ENCODE measurements at regions not wholly inside any gene's neighbourhood (a gene's known extent, or its start where the extent isn't known, plus 50 kb on each side); places are given as distances from the start of the nearest gene placed in this dataset.

GRCh38 chr5:52409835-52410234, 377.9 kb upstream of the ITGA1 start:
- DNase-seq (ENCODE audit: low read depth), result no peak

DNA sequence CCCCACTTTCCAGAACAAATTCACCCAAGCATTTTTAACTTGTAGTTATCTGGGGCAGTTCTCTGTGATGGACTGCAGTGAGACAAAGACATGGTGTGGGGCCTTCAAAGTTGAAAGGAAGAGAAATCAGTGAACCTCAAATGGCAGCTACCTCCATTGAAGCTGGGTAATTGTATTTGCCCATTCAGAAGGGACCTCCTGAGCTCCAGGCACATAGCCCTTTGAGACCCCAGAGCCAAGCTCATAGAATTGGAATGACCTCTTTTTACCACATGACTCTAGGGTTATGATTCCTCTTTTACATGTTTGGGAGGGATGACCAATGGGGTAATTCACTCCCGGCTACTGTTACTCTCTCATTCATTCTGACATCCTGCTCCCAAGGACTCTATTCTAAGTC, 368.4 kb upstream of the ITGA1 start:
- no peak for DNase-seq (ENCODE audit: low read depth)

DNA sequence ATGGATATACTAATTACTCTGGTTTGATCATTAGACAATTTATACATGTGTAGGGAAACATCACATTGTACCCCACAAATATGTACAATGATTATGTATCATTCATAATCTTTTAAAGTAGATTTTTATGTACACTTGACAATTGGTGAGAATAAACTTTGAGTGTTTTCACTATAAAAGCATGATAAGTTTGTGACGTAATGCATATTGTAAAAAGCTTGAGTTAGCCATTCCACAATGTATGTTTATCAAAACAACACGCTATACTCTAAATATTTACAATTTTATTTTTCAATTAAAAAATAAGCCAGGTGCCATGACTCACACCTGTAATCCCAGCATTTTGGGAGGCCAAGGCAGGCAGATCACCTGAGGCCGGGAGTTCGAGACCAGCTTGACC, 360.1 kb upstream of the ITGA1 start:
- DNase-seq (ENCODE audit: low read depth), result no peak

DNA sequence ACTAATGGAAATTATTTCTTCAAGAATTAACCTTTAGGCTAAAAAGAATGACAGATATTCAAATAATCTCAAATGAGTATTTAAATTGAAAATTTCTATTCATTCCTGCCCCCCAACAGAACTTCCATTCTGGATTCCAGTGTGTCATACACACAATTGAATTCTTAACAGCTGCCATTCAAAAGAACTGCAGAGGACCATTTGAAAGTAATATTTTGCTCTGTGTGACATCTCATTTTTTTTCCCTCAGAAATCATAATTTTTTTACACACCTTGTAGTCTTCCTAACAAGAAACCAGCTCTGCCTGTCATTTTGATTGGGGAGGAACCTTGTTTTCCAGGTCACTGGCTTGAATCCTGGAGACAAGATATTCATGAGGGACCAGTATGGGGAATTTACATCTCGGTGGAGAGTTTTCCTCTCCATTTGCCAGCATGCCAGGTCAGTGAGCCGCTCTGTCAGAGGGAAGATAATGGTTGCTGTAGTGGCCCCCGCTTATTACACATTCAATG, 358.7 kb upstream of the ITGA1 start:
- no peak for DNase-seq (ENCODE audit: low read depth)

DNA sequence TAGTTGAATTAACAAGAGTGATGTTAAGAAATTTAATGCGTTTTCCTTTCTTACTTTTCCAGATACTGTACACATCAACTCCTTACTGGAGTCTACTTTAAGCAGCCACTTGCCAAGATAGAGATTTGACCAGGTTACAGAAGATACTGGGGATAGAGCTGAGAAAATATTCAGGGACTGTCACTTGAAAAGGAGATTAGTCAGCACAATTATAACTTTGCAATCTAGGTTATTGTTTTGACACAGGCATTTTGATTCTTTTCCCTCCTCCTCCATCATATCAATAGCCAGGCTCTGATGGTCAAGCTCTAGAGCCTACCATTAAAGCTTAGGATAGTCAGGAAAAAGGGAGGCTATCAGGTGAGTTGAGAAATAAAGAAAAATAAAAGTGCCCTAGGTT, 345.9 kb upstream of the ITGA1 start:
- DNase-seq (ENCODE audit: low read depth), result no peak

DNA sequence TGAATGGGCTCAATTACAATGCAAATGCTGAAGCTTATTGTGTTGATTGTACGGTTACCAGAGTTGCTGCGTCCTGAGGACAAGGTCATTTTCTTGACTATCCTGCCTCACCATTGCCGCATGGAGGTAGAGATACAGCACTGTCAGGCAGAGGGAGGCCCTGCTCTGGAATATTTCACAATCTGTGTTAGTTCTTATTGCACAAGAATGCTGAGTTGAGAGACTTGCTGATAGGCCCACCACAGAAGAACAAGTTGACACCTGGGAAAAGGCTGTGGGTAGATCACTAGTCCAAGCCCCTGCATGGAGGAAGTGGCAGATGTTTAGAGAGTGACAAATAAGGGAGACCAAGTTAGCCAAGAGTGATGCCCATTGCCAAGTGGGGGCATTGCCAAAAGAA, 344.5 kb upstream of the ITGA1 start:
- DNase-seq (ENCODE audit: low read depth), result no peak

GRCh38 chr5:52448111-52448510, 339.6 kb upstream of the ITGA1 start:
- no peak for DNase-seq (ENCODE audit: low read depth)

DNA sequence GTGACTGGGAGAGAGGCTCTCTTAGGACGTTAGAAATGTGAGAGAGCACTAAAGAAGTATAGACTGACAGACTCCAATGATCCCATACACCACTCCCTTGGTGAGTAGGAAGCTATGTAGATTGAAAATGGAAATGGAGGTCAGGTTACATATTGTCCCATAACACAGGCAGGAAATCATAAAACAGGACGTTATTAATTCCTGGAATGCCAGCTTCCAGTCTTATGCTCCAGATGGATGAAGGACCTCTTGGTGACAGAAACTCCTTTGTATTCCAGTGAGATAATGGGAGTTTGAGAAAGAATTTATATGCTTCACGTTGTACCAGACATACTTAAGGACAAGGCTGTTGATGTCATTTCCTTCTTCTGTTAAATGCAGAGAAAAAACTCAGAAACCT, 338.2 kb upstream of the ITGA1 start:
- no peak for DNase-seq (ENCODE audit: low read depth)

DNA sequence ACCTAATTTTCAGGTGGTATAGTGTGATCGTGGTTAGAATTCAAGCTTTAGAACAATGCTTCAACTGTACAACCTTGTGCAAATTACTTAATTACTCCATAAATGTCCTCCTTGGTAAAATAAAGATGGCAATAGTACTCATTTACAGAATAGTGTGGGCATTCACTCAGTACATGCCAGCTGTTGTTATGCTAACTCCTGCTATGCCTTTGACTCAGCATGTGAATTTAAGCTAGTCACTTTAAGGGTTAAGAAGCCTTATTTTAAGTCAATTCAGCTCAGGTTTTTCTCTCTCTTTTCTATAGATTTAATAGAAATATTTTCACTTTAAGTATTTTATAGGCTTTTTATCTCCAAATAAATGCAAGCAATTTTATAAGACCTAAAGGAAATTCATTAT, 335.6 kb upstream of the ITGA1 start:
- no peak for DNase-seq (ENCODE audit: low read depth)

GRCh38 chr5:52453176-52453575, 334.5 kb upstream of the ITGA1 start:
- DNase-seq (ENCODE audit: low read depth), result no peak

- DNase-seq (ENCODE audit: low read depth), result no peak
Measured at GRCh38 chr5:52455920-52456319, 331.8 kb upstream of the ITGA1 start.

DNA sequence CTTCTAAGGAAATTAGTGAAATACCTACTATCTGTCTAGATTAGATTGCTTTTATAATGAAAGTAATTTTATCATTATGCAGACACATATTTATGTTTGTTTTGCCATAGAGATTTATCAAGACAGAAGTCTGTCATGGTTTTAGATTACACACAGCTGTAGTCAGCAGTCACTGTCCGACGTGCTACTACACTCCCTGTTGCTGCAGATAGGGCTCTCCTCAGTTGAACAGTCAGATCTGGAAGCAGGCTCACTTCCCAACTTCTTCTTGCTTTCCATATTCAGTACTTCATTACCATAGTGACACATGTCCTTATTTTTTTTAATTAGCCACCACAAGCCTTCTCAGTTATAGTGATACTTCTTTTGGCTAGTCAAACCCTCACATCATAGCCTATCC, 329.9 kb upstream of the ITGA1 start:
- no peak for DNase-seq (ENCODE audit: low read depth)

GRCh38 chr5:52466113-52466512, 321.6 kb upstream of the ITGA1 start:
- DNase-seq (ENCODE audit: low read depth), result no peak

DNA sequence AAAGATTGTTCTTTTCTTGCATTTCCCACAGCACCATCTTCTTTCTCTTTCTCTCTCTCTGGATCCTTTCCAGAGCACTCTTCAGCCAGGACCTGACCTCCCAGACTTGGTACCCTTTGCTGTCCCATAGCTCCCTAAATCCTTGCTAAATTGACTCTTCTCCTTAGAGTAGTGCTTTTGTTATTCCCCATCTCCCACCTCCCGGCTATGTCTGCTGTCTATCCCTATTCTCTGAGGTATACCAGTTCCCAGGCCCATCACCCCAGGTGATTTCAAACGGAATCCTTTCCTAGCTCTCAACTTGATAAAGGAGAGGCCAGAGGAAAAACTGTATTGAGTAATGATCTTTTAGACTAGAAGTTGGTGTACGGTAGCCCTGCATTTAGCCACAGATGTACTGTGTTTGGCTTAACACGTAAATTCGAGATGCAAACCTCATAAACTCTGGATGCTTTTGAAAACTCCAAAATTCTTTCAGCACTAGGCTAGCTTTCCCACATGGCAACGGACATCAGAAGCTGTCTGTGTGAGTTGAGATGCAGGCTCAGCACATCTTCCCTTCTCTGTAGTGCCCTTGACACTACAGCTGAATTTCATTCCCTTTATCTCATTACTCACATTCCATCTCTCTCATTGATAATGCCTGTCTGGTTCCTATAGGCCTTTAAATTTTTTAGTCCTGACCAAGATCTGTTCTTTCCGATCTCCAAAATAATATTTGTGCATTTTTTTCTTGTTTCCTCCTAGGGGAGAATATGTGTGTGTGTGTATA, 320.8 kb upstream of the ITGA1 start:
- no peak for DNase-seq (ENCODE audit: low read depth)

DNA sequence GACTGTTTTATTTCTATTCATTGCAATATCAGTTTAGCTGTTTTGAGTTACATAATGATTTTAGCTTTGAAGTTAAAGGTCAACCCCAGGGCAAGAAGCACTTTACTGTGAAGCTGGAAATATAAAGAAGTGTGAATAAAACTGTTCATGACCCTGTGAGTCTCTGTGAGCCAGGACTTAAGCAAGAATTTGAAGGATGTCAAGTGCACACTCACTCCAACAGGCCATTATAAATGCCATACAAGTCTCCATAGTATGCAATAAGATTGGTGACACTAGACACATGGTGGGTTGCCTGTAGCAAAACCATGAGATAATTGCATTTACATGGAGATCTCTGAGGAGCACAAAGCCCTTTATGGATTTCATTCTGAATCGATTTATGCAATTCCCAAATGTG, 318.7 kb upstream of the ITGA1 start:
- DNase-seq (ENCODE audit: low read depth), result no peak

DNA sequence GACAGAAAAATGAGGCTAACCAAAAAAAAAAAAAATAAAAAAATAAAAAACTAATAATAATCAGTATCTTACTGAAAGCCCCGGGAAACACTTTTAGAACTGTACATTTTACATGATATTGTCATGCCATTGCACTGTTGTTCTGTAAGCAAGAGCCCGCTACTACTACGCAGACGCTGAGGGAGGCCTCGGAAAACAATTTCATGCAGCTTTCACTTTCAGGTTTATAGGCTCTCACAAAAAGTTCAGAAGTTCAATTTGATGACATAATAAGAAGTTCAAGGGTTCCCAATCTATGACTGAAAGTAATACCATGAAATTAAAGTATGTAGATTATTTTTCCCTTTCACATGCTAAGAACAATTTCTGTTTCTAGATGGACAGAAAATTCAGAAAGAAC, 318.3 kb upstream of the ITGA1 start:
- DNase-seq (ENCODE audit: low read depth), result no peak

- no peak for DNase-seq (ENCODE audit: low read depth)
Measured at GRCh38 chr5:52469835-52470234, 317.9 kb upstream of the ITGA1 start.

- no peak for DNase-seq (ENCODE audit: low read depth)
Measured at GRCh38 chr5:52476346-52476745, 311.4 kb upstream of the ITGA1 start.

DNA sequence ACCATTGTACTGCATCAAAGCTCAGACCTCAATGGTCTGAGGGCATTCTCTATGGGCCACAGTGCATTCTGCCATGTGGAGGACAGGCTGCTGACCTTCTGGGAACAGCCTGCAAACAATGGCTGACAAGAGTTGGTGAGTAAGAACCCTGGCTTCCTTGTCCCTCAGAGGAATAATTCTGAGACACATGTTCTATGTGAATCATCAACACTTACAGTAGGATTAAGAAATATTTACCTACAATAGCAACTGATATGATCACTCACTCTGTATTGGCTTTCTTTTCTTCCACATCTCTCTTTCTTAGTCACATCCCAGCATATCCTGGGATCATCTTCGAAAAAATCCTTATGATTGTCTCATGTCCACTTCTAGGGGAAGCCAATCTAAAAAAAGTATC, 306.5 kb upstream of the ITGA1 start:
- DNase-seq (ENCODE audit: low read depth), result peak; percentile 0

DNA sequence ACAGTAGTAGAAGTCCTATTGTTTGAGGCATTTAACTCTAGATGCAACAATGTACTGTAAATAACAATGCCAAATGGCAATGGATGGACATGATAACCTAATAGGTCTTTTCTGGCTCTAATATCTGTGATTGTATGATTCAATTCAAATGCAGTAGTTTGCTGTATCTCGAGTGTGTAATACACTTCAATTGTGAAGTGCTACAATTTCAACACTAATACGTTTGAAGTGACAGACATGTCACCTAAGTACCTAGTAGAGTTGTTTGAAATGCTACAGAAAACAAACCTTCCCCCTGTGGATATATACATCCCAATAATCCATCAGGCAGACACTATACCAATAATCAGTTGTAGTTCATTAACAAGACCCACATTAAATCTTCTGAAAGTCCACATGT, 305.9 kb upstream of the ITGA1 start:
- no peak for DNase-seq (ENCODE audit: low read depth)

DNA sequence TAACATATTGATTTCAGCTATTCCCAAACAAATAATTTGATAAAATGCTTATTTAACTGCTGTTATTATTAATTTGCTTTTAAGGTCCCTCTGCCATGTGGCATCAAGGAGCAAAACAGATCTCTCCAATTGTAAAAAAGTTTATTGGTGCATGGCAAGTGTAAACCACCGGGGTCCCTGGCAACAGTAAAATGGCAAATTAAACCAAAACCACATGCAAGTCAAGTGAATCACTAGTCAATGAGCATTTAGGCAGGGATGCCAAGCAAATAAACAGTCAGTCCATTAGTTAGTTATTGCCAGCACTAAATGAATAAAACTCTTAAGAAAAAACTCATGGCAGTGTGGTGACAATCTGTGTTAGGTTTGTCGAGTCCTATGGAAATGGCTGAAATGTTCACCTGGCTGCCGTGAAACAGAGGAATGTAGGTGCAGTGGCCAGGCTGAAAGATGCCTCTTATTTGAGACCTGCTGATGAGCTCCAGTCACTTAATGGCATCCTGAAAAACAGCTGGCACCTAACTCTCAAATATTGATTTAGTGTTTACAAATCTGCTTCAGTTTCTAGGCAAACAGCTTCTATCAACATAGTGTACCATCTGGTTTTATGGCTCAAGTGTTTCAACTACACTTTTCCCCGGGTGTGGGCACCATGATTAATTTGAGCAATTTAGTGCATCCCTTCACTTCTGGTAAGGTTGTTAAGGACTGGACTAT, 296.5 kb upstream of the ITGA1 start:
- DNase-seq (ENCODE audit: low read depth), result no peak

GRCh38 chr5:52491818-52492217, 295.9 kb upstream of the ITGA1 start:
- DNase-seq (ENCODE audit: low read depth), result no peak

- no peak for DNase-seq (ENCODE audit: low read depth)
Measured at GRCh38 chr5:52497133-52497693, 290.5 kb upstream of the ITGA1 start.

Data from iris pigment epithelial cell (primary cell).